ENCODE measurements at regions not wholly inside any gene's neighbourhood (a gene's known extent, or its start where the extent isn't known, plus 50 kb on each side); places are given as distances from the start of the nearest gene placed in this dataset.

DNA sequence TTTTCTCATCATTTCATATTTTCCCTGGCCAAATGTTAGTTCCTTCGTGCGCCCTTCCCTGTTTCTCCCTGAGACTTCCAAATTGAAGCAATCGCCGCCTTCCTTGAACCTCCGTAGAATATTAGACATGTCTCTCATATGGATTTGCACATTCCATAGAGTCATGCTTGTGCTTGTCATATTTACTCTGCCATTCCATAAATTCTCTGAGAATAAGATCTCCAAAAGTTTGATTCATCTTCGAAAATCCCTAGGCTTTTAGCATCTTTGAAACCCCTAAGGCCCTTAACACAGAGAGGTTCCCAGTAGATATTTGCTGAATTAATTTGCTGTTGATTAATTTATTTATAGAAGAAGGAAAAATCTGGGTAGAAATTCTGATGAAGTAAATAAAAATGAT, 202.2 kb upstream of the PIK3C3 start:
- DNase-seq, result no peak

DNA sequence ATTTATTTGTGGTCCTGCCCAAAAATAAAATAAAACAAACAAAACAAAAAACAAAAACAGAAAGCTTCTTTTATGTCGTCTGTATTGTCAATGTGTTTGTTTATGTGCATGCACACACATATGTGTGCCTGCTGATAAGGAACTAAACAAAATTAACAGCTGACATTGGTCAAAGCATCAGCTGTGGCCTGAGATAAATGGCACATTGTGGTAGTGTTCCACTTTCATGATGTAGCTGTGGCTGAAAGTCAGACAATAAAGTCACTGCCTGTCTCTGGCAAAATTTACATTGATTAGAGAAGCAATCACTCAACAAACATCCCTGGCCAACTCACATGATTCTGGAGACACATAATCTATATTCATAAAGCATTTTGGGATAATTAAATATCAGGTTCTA, 203.4 kb upstream of the PIK3C3 start:
- DNase-seq, result no peak

DNA sequence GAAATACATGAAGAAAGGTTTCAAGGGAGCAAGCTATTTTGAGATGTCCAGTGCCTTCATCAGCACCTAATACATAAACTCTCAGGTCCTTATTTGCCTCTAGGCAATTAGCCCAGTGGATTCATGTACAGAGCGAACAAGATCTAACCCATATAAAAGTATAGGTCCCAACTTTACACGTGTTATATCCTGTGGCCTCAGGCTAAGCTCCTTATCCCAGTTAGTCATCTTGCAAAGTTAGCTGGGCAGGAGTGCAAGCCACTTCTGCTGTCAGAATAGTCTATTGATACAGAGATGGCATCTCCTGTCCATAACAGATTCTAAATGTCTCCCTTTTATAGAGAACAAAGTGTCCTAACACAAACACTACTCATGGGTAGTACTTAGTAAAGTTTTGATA, 203.9 kb upstream of the PIK3C3 start:
- DNase-seq, result no peak

DNA sequence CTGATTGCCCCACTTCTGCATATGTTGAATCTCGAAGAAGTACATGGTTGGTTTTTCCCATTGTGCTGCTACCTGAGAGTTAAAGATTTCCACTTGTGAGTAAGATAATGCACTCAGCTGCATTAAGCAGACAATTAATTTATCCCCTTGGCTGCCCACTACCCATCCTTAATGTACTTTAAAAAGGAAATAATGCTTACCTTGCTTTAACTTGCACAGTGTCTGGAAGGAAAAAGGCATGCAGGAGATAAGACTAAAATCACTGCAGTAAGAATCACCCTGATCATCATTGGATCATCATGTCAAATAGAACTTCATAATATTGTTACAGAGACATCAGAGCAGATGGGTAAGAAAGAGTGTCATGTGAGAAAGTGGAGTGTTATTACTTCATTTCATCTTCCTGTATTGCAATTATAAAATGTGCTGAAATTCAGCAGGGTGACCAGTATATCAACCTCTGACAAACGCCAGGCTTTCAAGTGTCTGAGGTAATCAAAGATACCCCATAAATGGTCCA, 207.3 kb upstream of the PIK3C3 start:
- DNase-seq, result no peak

DNA sequence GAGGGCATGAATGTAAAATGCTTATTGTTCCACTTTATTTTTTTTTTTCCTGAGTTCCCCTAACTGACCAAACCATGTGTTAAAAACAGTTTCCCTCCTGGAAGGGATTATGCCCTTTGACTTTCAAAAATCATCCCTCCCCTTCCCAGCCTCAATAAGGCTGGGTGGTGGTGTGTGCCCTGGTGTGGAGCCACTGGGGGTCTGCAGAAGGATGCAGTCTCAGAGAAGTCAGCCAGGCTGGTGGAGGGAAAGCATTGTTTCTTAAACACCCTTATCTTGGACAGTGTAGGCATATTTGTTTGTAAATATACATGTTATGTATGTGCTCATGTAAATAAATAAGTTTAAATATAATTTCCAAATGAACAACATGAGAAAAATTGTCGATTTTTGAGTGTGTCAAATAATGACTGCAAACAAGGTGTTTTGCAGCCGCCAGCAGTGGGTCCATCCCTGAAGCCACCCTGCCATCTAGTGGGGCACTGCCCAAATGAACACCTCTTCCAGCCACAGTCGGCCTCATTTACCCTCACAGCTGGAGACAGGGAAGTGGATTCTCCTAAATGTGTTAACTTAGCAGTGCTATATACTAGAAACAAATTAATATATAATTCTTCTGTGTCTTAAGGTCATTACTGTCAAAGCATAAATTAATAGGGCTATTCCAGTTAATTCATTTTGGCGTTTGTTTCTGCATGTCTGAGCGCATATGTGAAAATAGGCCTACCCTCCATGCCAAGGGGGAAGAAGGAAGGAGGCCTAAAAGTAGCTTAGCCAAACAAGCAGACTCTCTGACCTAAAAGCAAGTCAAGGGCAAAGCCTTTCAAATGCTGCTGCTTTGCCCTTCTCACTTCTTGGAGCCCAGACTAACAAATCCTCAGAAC, 209.6 kb upstream of the PIK3C3 start:
- DNase-seq, result no peak

DNA sequence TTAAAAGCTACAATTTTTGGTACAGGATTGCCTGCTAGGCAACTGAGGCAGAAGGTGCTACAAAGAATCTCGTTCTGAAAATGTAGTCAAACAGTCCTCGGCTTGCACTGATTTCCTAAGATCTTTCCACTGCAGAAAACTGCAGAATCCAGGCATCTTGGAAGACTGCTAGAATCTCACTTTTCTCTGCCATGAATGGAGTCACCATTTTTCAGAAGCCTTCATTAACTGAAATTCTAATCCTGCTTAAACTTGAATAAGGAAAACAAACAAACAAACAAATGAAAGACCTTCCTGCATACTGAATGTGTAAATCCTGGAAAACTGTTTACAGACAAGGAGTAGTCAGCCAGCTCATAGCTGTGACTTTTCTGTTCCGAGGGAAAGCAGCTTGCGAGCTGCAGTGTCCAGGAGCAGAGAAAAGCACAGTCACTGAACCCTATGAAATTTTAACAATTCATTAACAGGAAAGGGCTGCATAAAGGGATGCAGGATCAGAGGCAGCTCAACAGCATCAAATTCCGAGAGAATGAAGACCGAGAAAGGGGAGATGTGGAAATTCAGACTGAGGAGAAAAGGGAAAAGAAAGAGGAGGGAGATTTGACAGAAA, 210.5 kb upstream of the PIK3C3 start:
- no peak for DNase-seq

DNA sequence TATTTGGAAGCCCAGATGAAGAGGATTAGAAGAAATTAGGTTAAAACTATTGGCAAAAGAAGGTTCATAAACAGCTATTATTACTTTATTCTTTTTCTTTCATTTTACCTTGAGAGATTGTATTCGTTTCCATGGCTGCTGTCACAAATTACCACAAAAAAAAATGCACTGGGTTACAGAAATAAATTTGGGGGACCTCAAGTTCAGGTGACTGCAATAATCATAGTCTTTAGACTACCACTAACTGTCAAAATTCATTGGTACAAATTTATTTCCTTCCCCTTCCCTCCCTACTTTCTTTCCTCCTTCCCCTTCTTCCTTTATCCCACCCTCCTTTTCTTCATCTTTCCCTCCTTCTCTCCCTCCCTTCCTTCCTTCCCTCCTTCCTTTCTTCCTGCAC, 217.8 kb upstream of the PIK3C3 start:
- no peak for DNase-seq

DNA sequence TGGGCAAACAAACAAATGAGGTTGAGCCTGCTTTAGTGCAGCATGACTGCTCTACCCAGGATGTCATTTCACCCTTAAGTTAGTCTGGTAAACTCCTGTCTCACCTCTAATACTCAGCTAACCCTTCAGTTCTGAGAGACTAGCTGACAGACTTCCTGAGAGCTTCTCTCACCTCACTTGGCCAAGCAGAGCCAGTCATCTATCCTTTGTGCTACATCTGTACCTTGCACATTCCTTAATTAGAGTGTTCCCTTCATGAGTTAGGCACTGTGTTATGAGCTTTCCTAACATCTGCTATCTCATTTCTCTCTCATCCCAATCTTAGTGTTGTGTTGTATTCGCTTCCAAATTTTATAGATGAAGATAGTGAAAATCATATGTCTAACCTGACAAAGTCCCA, 220.1 kb upstream of the PIK3C3 start:
- DNase-seq, result no peak

DNA sequence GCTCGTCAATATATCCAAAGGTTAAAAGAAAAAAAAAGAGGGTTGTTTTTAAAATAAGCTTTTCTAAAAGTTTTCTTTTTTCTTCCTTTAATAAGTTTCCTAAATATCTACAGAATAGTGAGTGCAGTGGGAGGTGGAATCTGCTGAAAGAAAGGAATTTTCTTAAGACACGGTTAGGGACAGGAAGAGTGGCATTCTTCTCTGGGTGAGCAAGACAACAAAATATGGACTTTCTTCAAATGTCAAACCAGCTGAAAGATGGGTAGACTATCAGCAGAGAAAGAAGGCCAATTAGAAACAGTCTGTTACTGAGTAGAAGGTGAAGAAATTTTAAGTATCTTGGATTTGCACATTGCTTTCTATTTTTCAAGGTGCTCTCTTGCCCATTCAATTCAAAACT, 222.7 kb upstream of the PIK3C3 start:
- DNase-seq, result no peak

DNA sequence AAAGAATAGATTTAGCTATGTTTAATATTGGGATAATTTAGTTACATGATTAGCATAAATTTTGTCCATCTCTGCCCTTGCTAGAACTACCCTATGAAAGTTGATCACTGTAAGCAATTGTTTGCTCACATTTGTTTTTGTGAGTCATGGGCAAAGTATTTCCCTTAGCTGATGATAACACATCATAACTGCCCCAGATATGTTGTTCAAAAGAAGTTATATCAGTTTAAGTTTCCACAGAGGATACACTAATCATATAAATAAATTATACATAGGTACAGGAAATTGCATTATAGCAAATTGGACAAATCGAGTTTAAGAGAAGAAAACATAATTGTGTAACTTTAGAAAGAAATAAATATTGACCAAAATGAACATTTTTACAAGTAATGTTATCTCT, 223.2 kb upstream of the PIK3C3 start:
- DNase-seq, result no peak

DNA sequence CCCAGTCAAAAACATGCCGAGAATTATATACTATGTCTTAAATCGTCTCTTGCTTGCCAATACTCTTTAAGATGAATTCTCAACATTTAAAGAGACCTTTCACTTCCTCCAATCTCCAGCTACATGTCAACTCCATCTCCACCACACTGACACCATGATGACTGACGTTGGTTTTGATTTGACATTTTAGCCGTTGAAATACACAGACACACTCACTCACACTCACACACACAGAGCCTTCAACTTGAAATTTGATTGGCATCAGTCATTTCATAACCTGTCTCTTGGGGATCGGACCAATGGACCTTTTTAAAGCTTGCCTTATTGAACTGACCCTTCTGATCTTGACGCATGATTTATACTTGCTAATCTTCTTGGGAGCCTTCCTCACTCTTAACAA, 230.8 kb upstream of the PIK3C3 start:
- DNase-seq, result no peak

DNA sequence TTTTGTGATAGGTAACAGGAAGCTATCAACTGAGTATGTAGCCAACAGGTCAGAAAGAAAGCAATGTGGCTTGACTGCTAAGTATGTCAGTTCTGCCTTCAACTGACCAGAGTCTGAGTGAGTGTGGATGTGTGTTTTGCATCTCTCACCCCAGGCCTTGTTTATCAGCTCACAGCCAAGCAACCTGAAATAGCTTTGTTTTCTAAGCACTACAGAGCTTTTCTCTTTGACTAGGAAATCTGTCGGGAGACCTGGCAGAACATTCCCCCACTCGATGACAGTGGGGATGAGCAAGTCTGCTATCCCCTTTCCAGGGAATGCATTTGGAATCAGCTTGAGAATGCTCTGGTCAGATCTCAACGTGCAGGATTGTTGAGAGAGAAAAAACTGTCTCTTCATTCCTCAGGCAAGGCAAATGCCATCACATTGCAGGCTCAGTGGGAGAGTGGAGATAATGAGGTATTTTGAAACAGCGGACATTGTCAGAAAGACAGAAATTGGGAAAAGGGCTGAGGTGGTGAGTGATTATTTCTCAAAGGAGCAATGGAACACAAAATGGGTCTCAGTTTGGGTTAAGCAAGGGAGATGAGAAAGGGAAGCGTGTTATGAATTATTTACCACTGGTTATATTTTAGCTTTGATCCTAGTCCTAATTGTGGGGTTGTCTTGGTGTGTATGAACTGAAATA, 233.8 kb upstream of the PIK3C3 start:
- DNase-seq, result no peak

DNA sequence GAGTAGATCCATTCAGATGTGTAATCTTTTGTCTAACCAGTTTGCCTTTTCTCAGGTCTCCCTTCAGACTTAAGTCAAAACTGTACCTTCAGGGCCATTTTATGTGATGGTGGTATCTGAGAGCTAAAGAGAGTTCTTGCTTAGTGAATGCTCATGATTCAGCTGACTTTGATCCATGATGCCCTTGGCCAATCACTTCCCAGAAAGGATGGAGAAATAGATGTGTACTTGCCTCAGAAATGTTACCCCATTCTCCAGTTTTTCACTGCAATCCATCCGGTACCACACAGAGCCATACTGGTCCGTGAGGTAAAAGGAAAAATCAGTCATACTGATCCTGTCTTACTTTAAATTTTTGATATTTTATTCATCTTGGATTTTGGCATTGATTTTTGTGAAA, 234.8 kb upstream of the PIK3C3 start:
- DNase-seq, result no peak

DNA sequence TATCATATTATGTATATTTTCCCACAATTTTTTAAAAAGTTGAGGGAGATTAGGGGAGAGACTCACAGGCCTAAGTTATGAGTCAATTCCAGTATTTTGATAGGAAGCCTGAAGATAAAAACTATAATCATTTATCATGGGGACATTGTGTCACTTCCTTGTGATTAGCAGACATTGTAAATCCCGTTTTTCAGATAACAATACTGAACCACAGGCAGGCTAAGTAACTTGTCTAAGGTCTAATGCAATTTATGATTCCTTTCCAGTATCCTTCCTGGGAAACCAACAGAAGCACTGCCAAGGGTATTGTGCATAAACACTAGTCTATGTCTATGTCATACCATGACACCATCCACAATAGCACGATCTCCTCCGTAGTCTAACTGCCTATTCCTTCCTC, 235.2 kb upstream of the PIK3C3 start:
- no peak for DNase-seq

DNA sequence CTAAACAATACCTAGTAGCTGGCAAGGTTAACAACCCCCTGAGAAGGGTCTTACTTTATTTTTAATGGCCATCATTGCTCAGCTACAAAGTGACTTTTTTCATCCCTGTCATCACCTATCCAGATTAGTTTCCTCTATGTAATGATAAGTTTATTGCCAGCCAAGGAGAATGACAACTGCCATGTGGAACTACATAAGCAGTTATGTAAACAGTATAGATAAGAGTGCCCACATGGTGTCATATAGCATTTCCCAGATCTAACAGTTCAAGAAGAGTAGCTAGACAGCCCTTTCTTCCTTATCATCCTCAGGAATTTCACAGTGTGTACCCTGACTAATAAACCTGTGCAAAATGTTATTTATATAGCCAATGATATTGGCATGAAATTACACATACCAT, 240.2 kb upstream of the PIK3C3 start:
- no peak for DNase-seq

DNA sequence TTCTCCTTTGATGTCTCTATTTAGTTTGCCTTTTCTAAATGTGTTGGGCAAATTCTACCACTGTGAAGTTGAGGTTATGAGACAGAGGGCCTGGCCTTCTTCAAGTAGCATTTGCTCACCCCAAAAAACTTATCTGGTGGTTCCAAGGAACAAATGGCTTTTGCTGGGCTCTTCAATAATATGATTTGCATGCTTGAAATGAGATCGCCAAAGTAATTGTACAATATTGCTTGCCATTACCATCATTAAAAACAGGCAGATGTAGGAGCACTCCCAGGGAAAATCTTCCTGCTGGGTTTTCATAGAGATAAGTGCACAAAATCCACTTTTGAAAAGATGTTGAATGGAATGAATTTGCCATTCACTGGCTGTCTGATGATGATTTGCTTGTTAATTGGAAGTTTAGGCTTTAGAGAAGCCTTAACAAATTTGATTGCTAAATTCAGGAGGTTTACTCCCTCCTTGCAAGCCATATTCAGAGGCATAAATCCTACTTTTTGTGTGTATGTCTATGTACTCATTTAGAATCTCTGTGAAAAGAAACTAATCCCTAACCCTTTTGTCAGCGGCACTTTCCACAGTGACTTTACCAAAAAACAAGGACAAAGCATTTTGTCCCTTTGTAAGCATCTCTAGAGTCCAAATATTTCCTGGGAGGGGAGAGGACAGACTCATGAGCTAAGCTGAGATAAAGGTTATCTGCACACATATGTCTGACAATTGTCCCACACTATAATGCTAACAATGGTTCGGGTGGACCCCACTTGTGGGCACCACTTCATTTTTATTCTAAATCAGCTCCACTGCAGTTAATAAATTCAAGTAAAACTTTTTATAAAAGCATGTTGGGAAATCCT, 240.8 kb upstream of the PIK3C3 start:
- DNase-seq, result no peak

DNA sequence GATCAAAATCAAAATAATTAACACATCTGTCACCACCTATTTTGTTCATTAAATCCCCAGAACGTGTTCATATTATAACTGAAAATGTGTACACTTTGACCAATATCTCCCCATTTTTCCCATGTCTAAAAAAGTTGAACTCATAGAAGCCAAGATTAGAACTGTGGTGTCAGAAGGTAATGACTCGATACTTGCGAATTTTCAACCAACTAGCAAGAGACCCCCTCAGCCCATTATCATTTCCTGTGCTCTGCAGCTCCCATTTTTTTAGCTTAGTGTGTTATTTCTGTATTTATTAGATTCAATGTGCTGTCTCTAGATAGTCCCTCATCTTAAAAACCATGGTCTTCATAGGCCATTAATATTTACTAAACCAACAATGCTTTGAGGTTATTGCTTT, 248.7 kb upstream of the PIK3C3 start:
- no peak for DNase-seq

DNA sequence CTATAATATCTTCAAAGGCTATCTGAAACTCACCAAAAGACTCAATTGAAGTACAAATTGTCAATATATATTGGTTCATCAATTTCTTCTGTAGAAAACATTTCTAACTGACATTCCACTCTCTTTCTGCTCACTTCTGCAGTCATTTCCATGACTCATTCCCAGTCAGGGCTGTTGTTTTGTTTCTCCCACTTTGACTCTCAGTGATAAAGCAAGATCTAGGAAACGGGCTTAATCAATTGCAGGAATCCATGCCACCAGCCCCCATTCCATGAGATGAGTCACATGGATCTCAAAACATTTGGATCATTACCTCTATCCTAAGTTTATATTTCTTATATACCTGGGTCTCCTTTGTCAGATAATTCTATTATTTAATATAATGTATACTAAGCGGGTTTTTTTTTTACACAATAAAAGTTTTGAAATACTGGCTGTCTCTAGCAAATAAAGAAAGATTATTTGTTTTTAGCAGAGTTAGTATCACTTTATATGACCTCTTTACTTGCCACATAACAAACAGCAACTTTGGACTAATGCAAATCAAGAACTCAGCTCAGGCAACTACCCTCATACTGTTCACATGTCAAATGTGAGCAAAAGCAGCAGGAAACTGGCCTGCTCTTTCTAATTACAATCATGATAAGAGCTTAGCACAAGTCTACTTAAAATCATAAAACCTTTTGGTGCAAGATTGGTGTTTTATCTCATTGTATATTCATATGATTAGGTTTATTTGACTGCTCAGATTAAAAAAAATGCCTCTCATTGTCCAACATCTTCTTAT, 251.1 kb upstream of the PIK3C3 start:
- no peak for DNase-seq

DNA sequence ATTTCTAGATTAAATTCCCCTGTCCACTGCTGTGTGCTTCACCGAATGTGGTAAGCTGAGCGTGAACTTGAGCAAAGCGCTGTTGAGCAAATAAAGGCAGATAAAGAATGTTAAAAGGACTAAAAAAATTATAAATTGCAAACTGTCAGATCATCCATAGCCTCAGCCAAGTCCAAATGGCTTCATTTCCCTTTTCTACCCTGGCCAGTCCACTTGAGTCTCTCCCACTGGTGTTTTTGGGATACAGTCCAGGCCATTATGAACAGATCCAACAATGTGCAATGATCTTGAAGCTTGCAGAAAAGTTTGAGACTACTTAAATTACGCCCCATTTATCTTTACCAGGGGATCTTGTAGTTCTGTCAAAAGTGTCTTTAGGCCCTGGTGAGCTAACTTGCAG, 254.6 kb upstream of the PIK3C3 start:
- no peak for DNase-seq

DNA sequence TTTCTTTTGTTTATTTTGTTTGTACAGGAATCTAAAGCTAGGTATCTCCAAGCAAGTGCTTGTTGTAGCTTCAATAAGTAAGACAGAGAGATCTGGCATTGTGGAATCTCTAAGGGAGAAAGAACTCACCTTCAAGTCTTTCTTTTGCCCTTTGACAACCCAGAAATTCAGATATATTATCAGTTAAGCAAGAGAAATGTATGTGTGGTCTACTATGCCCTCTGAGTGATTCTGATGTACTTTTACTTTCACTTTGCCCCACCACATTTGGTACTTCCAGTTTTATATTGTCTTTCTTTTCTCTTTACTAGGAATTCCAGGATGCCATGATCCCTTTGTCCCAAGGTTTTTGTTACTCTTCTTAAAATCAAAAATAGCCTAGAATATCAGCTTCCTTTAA, 259.6 kb upstream of the PIK3C3 start:
- no peak for DNase-seq

DNA sequence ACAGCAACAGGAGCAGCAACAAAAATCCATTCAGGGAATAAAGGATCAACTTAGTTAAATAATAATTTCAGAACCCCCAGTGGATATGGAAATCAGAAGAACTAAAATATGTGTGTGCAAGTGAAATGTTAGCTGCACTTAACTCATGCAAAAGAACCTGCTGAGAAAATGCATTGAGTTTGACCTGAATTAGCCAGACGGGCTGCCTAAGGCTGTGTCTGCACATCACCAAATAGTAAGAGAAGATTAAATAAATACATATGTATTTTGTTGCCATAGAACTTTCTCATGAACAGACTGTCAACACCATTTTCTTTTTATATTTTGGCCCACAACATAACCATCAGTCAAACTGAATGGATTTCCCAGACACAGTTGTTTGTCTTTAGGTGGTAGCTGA, 262.0 kb upstream of the PIK3C3 start:
- DNase-seq, result no peak

All from CD4-positive, alpha-beta T cell treated with Interleukin-4 for 4 hours (primary cell).